ENCODE measurements at regions not wholly inside any gene's neighbourhood (a gene's known extent, or its start where the extent isn't known, plus 50 kb on each side); places are given as distances from the start of the nearest gene placed in this dataset.

DNA sequence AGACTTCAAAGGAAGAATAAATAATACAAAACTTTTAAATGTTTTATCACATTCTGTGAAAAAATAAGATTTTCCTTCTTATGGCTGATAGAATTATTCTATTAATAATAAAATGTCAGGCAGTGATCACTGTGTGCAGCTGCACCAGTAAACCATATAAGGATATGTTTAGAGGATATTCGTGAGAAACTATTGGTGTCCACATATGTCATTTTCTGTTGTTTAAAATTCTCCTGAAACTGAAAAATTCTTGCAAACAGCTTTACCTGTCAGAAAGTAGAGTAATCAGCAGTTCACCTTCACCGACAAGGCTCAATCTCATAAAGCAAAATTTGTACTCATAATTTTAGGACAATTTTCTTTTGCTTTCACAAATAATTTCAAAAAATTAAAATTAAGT, 170.1 kb upstream of the KCNH7 start:
- H3K79me2 ChIP-seq (ENCODE audit: control insufficient read depth, insufficient read depth, low read length) = no peaks in the 10 kb centered on the region
- intact Hi-C loops (cut with micrococcal nuclease) (no loop called here), in situ Hi-C loops (cut with MboI) (no loop called here)
- H3K27ac ChIP-seq (ENCODE audit: extremely low read depth, low read depth, low read length) = no peak overlapping the region
- H2AFZ ChIP-seq (ENCODE audit: low read depth, low read length) = no peak overlapping the region
- BruUV-seq (replicated peaks) = no TSS peak
- ChIA-PET CTCF (ENCODE audit: low intra/inter-chr PET ratio) (no interaction called here), POLR2A (no interaction called here)
- H3K4me1 ChIP-seq (replicated peaks in 1 of 2; ENCODE audit: control insufficient read depth in 2 of 2, insufficient read depth in 2 of 2, low read length in 2 of 2) = no peaks in the 10 kb centered on the region
- H3K9me3 ChIP-seq (replicated peaks; ENCODE audit: control insufficient read depth, insufficient read depth, low read depth, low read length) = no peaks in the 10 kb centered on the region
- no peak for FAIRE-seq
- H3K9ac ChIP-seq (ENCODE audit: insufficient read depth in 1 of 2, low read depth in 2 of 2, low read length in 2 of 2) = no peak overlapping the region
- H3K4me2 ChIP-seq (ENCODE audit: insufficient read depth, low read length) = no peak overlapping the region
- DNase-seq (ENCODE audit: extremely low read depth in 1 of 4, low spot score in 3 of 4) = no peak
- H4K20me1 ChIP-seq (replicated peaks; ENCODE audit: control insufficient read depth, insufficient read depth, low read length) = no peaks in the 10 kb centered on the region
- no peaks in the 10 kb centered on the region for H3K27me3 ChIP-seq (ENCODE audit: control insufficient read depth in 2 of 2, insufficient read depth in 2 of 2, low read length in 2 of 2)
- H3K4me3 ChIP-seq = no peak overlapping the region
- WGBS (ENCODE audit: insufficient coverage, low coverage, missing lambda C conversion rate) = 0% methylated on average over 2 of the region's 2 CpGs
- H3K9me1 ChIP-seq (ENCODE audit: control insufficient read depth, insufficient read depth, low read length) = no peaks in the 10 kb centered on the region
- no peak for ATAC-seq
- no peaks in the 10 kb centered on the region for H3K36me3 ChIP-seq (ENCODE audit: control insufficient read depth, insufficient read depth, low read length)
- TF ChIP-seq, protein P1, sequence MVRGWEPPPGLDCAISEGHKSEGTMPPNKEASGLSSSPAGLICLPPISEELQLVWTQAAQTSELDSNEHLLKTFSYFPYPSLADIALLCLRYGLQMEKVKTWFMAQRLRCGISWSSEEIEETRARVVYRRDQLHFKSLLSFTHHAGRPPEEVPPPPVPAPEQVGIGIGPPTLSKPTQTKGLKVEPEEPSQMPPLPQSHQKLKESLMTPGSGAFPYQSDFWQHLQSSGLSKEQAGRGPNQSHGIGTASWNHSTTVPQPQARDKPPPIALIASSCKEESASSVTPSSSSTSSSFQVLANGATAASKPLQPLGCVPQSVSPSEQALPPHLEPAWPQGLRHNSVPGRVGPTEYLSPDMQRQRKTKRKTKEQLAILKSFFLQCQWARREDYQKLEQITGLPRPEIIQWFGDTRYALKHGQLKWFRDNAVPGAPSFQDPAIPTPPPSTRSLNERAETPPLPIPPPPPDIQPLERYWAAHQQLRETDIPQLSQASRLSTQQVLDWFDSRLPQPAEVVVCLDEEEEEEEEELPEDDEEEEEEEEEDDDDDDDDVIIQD (CRISPR knock-in tag; IDR thresholded peaks at IDR 0.05) = no peak
- no peak for TF ChIP-seq STAT5A (IDR thresholded peaks at IDR 0.05; ENCODE audit: borderline replicate concordance, low read length)
- no peak for TF ChIP-seq HNRNPLL (IDR thresholded peaks at IDR 0.05; ENCODE audit: low read depth, low read length, poor library complexity, severe bottlenecking)
- no peak for TF ChIP-seq EGR1 (conservative IDR thresholded peaks at IDR 0.05)
- TF ChIP-seq SAP30 (IDR thresholded peaks at IDR 0.05; ENCODE audit: borderline replicate concordance, insufficient read depth, low read depth, low read length, poor library complexity, severe bottlenecking) = no peak
- TF ChIP-seq ZNF212 (CRISPR knock-in tag; IDR thresholded peaks at IDR 0.05) = no peak
- TF ChIP-seq HDAC6 (IDR thresholded peaks at IDR 0.05; ENCODE audit: low read depth, low read length) = no peak
- TF ChIP-seq, protein P2, sequence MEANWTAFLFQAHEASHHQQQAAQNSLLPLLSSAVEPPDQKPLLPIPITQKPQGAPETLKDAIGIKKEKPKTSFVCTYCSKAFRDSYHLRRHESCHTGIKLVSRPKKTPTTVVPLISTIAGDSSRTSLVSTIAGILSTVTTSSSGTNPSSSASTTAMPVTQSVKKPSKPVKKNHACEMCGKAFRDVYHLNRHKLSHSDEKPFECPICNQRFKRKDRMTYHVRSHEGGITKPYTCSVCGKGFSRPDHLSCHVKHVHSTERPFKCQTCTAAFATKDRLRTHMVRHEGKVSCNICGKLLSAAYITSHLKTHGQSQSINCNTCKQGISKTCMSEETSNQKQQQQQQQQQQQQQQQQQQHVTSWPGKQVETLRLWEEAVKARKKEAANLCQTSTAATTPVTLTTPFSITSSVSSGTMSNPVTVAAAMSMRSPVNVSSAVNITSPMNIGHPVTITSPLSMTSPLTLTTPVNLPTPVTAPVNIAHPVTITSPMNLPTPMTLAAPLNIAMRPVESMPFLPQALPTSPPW (CRISPR knock-in tag; IDR thresholded peaks at IDR 0.05) = no peak
- TF ChIP-seq GABPA (tag; conservative IDR thresholded peaks at IDR 0.05; ENCODE audit: low read depth) = no peak
- TF ChIP-seq NCOR1 (IDR thresholded peaks at IDR 0.05) = no peak
- TF ChIP-seq, protein P3, sequence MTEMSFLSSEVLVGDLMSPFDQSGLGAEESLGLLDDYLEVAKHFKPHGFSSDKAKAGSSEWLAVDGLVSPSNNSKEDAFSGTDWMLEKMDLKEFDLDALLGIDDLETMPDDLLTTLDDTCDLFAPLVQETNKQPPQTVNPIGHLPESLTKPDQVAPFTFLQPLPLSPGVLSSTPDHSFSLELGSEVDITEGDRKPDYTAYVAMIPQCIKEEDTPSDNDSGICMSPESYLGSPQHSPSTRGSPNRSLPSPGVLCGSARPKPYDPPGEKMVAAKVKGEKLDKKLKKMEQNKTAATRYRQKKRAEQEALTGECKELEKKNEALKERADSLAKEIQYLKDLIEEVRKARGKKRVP (CRISPR knock-in tag; IDR thresholded peaks at IDR 0.05) = no peak
- TF ChIP-seq CBX1 (IDR thresholded peaks at IDR 0.05; ENCODE audit: low read depth) = no peak
- no peak for TF ChIP-seq PRMT5 (CRISPR knock-in tag; IDR thresholded peaks at IDR 0.05)
- TF ChIP-seq, protein P4, sequence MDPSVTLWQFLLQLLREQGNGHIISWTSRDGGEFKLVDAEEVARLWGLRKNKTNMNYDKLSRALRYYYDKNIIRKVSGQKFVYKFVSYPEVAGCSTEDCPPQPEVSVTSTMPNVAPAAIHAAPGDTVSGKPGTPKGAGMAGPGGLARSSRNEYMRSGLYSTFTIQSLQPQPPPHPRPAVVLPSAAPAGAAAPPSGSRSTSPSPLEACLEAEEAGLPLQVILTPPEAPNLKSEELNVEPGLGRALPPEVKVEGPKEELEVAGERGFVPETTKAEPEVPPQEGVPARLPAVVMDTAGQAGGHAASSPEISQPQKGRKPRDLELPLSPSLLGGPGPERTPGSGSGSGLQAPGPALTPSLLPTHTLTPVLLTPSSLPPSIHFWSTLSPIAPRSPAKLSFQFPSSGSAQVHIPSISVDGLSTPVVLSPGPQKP (CRISPR knock-in tag; IDR thresholded peaks at IDR 0.05) = no peak
- TF ChIP-seq, protein P5, sequence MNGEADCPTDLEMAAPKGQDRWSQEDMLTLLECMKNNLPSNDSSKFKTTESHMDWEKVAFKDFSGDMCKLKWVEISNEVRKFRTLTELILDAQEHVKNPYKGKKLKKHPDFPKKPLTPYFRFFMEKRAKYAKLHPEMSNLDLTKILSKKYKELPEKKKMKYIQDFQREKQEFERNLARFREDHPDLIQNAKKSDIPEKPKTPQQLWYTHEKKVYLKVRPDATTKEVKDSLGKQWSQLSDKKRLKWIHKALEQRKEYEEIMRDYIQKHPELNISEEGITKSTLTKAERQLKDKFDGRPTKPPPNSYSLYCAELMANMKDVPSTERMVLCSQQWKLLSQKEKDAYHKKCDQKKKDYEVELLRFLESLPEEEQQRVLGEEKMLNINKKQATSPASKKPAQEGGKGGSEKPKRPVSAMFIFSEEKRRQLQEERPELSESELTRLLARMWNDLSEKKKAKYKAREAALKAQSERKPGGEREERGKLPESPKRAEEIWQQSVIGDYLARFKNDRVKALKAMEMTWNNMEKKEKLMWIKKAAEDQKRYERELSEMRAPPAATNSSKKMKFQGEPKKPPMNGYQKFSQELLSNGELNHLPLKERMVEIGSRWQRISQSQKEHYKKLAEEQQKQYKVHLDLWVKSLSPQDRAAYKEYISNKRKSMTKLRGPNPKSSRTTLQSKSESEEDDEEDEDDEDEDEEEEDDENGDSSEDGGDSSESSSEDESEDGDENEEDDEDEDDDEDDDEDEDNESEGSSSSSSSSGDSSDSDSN (IDR thresholded peaks at IDR 0.05; ENCODE audit: borderline replicate concordance in 1 of 2, low read depth in 2 of 2, low read length in 2 of 2) = no peak
- TF ChIP-seq MTA1 (IDR thresholded peaks at IDR 0.05; ENCODE audit: borderline replicate concordance) = no peak
